HepG2 (cell line): ENCODE measurements at regions not wholly inside any gene's neighbourhood (a gene's known extent, or its start where the extent isn't known, plus 50 kb on each side); places are given as distances from the start of the nearest gene placed in this dataset.

Source experiments
- ATAC-seq: fragments of 200-7000 bp; cut with Tn5 transposase; 3 replicates; pipeline ENCODE4 v1.9.1; 2020; ENCODE audit warnings: mild to moderate bottlenecking, moderate library complexity
- BruUV-seq: library from RNA; stranded (reverse); fragments of 400-500 nt; replicated peaks from 2 replicates; lab custom pipeline; 2021; lab: Mats Ljungman, UMichigan
- CTCF ChIA-PET: fragments of 300-600 bp; formaldehyde crosslinking; extraction: SDS; loops from one replicate; lab custom pipeline; 2021; ENCODE audit warnings: low total read pairs, inconsistent platforms, low intra/inter-chr PET ratio; lab: Yijun Ruan, JAX
- POLR2A ChIA-PET: fragments of 350-600 bp; sonication (Branson Sonifier 250); formaldehyde crosslinking; loops from one replicate; lab custom pipeline; 2020; ENCODE audit warnings: antibody characterized with exemption, inconsistent platforms; lab: Yijun Ruan, JAX
- DNase-seq: peaks from one replicate; pipeline ENCODE4 v3.0.0-alpha.2; 2015; ENCODE audit warnings: low spot score
- FAIRE-seq: peaks from 3 replicates; lab custom pipeline; 2011; peaks lifted over from hg19 to GRCh38; lab: Jason Lieb, UNC
- H2AFZ ChIP-seq: one replicate; pipeline ENCODE4 v1.6.1; 2011; ENCODE audit warnings: low read length, inconsistent platforms
- H3K27ac ChIP-seq: fragments of 300-600 bp; 3 replicates; pipeline ENCODE4 v1.8.0; 2011; ENCODE audit warnings: mixed run types, mild to moderate bottlenecking, mixed read lengths, low read length, inconsistent platforms; ENCODE audit not compliant: insufficient read depth; ENCODE audit errors: extremely low read length
- H3K27me3 ChIP-seq, 2 experiments: fragments of 200-600 bp in 1 of 2; 2 replicates in 1 of 2; 3 replicates in 1 of 2; pipeline versions ENCODE4 v1.6.0 to v1.8.0; 2011; ENCODE audit warnings: low read length in 2 of 2, mild to moderate bottlenecking in 2 of 2, moderate library complexity in 2 of 2, inconsistent platforms in 1 of 2; ENCODE audit not compliant: insufficient read depth in 2 of 2, control insufficient read depth in 1 of 2
- H3K36me3 ChIP-seq, 2 experiments: fragments of 200-600 bp in 1 of 2; replicated peaks in 1 of 2; 2 replicates in 1 of 2; 3 replicates in 1 of 2; pipeline versions ENCODE4 v1.5.1 to v1.8.0; 2011; ENCODE audit warnings: low read length in 2 of 2, inconsistent platforms in 1 of 2; ENCODE audit not compliant: insufficient read depth in 2 of 2, control insufficient read depth in 1 of 2
- H3K4me1 ChIP-seq: 2 replicates; pipeline ENCODE4 v1.5.1; 2012; ENCODE audit warnings: low read length, inconsistent platforms; ENCODE audit not compliant: insufficient read depth
- H3K4me2 ChIP-seq: 2 replicates; pipeline ENCODE4 v1.6.0; 2011; ENCODE audit warnings: low read depth, low read length, inconsistent platforms
- H3K4me3 ChIP-seq, 3 experiments: fragments of 200-600 bp in 1 of 3; sonication (generic), shearing (Covaris generic) in 1 of 3; replicated peaks in 1 of 3; 2 replicates each; pipeline ENCODE4 v1.5.1; 2011 to 2016; ENCODE audit warnings: low read length in 3 of 3, inconsistent platforms in 2 of 3, low read depth in 2 of 3, mild to moderate bottlenecking in 2 of 3, control low read depth in 1 of 3, mixed read lengths in 1 of 3; ENCODE audit not compliant: insufficient read depth in 1 of 3
- H3K79me2 ChIP-seq: one replicate; pipeline ENCODE4 v1.6.1; 2011; ENCODE audit warnings: low read length, inconsistent platforms; ENCODE audit not compliant: insufficient read depth
- H3K9ac ChIP-seq: 2 replicates; pipeline ENCODE4 v1.6.0; 2011; ENCODE audit warnings: mild to moderate bottlenecking, low read depth, low read length, inconsistent platforms; ENCODE audit not compliant: insufficient read depth
- H3K9me3 ChIP-seq: 2 replicates; pipeline ENCODE4 v1.5.1; 2012; ENCODE audit warnings: mild to moderate bottlenecking, low read length
- H4K20me1 ChIP-seq: 2 replicates; pipeline ENCODE4 v1.6.0; 2011; ENCODE audit warnings: inconsistent platforms, mild to moderate bottlenecking, low read length, moderate library complexity; ENCODE audit not compliant: insufficient read depth
- KDM6A ChIP-seq: IDR thresholded peaks from 2 replicates; pipeline ENCODE4 v1.6.1; 2016; ENCODE audit warnings: low read depth
- MAFK ChIP-seq, 2 experiments: IDR thresholded peaks in 1 of 2; conservative IDR thresholded peaks in 1 of 2; 2 replicates each; pipeline ENCODE4 v1.6.1; 2011; ENCODE audit warnings: improper control_type of control experiment in 2 of 2, low read length in 2 of 2
- NFKB2 ChIP-seq: sonication (generic); formaldehyde crosslinking; IDR thresholded peaks from 2 replicates; pipeline ENCODE4 v1.4.0; 2020; ENCODE audit warnings: missing genetic modification reagents, borderline replicate concordance
- SP5 ChIP-seq: IDR thresholded peaks from 2 replicates; pipeline ENCODE4 v1.6.1; 2016; ENCODE audit warnings: low read depth, borderline replicate concordance
- SUZ12 ChIP-seq: fragments of 150-350 bp; IDR thresholded peaks from 2 replicates; pipeline ENCODE4 v1.6.1; 2014; ENCODE audit warnings: low read depth, low read length
- ZFP36 ChIP-seq: fragments of 150-350 bp; IDR thresholded peaks from 2 replicates; pipeline ENCODE4 v1.6.1; 2018; ENCODE audit warnings: borderline replicate concordance, low read length, low read depth; ENCODE audit not compliant: partially characterized antibody
- ZFP41 ChIP-seq: sonication (generic); formaldehyde crosslinking; IDR thresholded peaks from 2 replicates; pipeline ENCODE4 v1.4.0; 2020; ENCODE audit warnings: mild to moderate bottlenecking, missing genetic modification reagents, borderline replicate concordance
- ZNF496 ChIP-seq: sonication (generic); formaldehyde crosslinking; IDR thresholded peaks from 2 replicates; pipeline ENCODE4 v1.8.1; 2023; ENCODE audit warnings: mild to moderate bottlenecking, moderate library complexity, missing genetic modification reagents; ENCODE audit not compliant: insufficient replicate concordance
- ZNF510 ChIP-seq: sonication (generic); formaldehyde crosslinking; IDR thresholded peaks from 2 replicates; pipeline ENCODE4 v1.4.0; 2020; ENCODE audit warnings: low read depth, mild to moderate bottlenecking, missing genetic modification reagents
- WGBS: methylation state at CpG from one replicate; pipeline ENCODE4 v1.1.6; 2017; ENCODE audit warnings: low lambda C conversion rate; 5-methylcytosine and 5-hydroxymethylcytosine counted together
- in situ Hi-C: cut with HindIII; loops from 2 replicates; pipeline ENCODE4 v1.10.0; 2017; ENCODE audit warnings: low pct_unique_long_range_greater_than_20kb; ENCODE audit not compliant: extremely low pct_ligation_motif_present
- intact Hi-C: fragments of 100-400 bp; cut with micrococcal nuclease; formaldehyde crosslinking; loops from one replicate; pipeline ENCODE4 v1.10.0; 2022; ENCODE audit not compliant: unreplicated experiment
- TF ChIP-seq, protein P1 (sequence below): sonication (generic); formaldehyde crosslinking; IDR thresholded peaks from 2 replicates; pipeline ENCODE4 v1.4.0; 2020; ENCODE audit warnings: missing genetic modification reagents
- TF ChIP-seq, protein P2 (sequence below): sonication (generic); formaldehyde crosslinking; conservative IDR thresholded peaks from 2 replicates; pipeline ENCODE4 v1.4.0; 2020; ENCODE audit warnings: missing genetic modification reagents

DNA sequence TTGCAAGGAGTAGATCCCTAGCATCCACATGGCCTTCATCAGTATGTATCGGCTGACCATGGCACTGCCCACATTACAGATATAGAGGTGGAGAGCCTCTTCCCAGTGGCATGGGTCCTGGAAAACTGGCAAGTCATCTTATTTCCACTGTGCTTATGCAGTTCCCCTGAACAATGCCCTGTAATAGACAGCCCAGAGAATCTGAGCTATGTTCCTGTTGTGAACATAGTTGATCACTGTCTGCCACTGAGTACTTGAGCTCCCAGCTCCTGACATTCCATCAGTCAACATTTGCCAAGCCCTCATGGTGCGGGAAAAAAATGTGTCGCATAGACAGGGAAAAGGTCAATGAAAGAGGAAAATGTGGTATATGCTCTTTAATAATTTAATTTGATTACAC lies 861.9 kb downstream of the CDY2B start (continued):
- TF ChIP-seq, protein P1, sequence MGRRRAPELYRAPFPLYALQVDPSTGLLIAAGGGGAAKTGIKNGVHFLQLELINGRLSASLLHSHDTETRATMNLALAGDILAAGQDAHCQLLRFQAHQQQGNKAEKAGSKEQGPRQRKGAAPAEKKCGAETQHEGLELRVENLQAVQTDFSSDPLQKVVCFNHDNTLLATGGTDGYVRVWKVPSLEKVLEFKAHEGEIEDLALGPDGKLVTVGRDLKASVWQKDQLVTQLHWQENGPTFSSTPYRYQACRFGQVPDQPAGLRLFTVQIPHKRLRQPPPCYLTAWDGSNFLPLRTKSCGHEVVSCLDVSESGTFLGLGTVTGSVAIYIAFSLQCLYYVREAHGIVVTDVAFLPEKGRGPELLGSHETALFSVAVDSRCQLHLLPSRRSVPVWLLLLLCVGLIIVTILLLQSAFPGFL: no peak
- no peak for TF ChIP-seq NFKB2 (CRISPR knock-in tag)
- no peak for TF ChIP-seq ZFP41 (CRISPR knock-in tag)
- TF ChIP-seq, protein P2, sequence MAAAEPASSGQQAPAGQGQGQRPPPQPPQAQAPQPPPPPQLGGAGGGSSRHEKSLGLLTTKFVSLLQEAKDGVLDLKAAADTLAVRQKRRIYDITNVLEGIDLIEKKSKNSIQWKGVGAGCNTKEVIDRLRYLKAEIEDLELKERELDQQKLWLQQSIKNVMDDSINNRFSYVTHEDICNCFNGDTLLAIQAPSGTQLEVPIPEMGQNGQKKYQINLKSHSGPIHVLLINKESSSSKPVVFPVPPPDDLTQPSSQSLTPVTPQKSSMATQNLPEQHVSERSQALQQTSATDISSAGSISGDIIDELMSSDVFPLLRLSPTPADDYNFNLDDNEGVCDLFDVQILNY (CRISPR knock-in tag): no peak

DNA sequence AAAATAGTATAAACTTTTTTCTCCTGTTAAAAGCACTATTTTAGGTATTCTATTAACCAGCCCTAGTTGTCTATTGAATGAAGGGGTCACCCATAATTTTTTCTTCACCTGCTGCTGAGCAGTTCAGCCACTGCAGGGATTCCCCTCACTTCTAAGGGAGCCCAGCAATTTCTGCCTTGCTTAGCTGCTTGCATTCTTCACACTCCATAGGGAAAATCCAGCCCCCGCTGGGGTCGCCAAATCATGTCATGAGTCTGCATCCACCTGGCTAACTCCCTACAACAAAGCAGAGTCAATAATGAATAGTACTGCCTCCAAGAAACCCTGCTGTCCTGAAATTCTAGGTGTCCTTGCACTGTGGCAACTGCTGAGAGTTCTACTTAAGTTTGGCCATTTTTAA lies 886.5 kb downstream of the CDY2B start:
- CTCF ChIA-PET: no interaction called here
- no peak overlapping the region for H3K27ac ChIP-seq
- no peak overlapping the region for H2AFZ ChIP-seq
- H3K4me1 ChIP-seq: no peaks in the 10 kb centered on the region
- no peaks in the 10 kb centered on the region for H3K79me2 ChIP-seq
- FAIRE-seq (no peak), ATAC-seq (no peak), DNase-seq (no peak)
- intact Hi-C loops (no loop called here), in situ Hi-C loops (no loop called here)
- no peak overlapping the region for H3K4me3 ChIP-seq
- no TSS peak for BruUV-seq
- POLR2A ChIA-PET: no interaction called here
- no peaks in the 10 kb centered on the region for H4K20me1 ChIP-seq
- H3K9me3 ChIP-seq: peaks cover 44% of the 10 kb centered on the region
- 24% methylated on average over 2 of the region's 2 CpGs for WGBS
- no peaks in the 10 kb centered on the region for H3K36me3 ChIP-seq
- no peak overlapping the region for H3K4me2 ChIP-seq
- no peaks in the 10 kb centered on the region for H3K27me3 ChIP-seq
- no peak overlapping the region for H3K9ac ChIP-seq
- TF ChIP-seq ZNF510 (CRISPR knock-in tag) (no peak), SP5 (CRISPR knock-in tag) (no peak), MAFK (conservative IDR thresholded peaks at IDR 0.05 in 1 of 2, IDR thresholded peaks at IDR 0.05 in 1 of 2; ENCODE audit: low read length in 2 of 2) (no peak), KDM6A (CRISPR knock-in tag) (no peak), ZFP36 (no peak), ZNF496 (CRISPR knock-in tag) (no peak), SUZ12 (no peak)
